ENCODE measurements at regions not wholly inside any gene's neighbourhood (a gene's known extent, or its start where the extent isn't known, plus 50 kb on each side); places are given as distances from the start of the nearest gene placed in this dataset.

DNA sequence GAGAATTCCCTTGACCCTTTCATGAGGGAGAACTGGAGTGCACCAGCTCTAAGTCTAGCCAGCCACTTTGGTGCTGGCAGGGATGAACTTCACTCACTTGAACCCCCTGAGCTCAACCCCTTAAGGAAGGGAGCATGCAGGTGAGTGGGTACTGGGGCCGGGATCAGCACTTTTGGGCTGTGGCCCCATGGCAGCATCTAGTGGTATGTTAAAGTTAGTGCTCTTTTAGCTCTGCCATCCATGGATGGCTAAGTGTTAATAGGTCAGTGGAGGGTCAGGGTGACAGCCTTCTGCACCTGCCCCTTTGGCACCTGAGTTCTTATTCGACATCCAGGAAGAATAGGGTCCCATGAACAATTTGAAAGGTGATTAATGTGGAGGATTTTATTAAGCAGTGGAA lies 689.0 kb upstream of the FSHR start:
- no peak overlapping the region for H3K4me3 ChIP-seq (ENCODE audit: low read length in 3 of 3)
- no peaks in the 10 kb centered on the region for H3K4me1 ChIP-seq (ENCODE audit: control insufficient read depth in 2 of 3, insufficient read depth in 2 of 3, low read depth in 1 of 3, low read length in 3 of 3)
- intact Hi-C loops (cut with DNase I) = no loop called here
- H3K27me3 ChIP-seq (ENCODE audit: control insufficient read depth, insufficient read depth, low read length) = no peaks in the 10 kb centered on the region
- H3K9ac ChIP-seq (ENCODE audit: low read length in 3 of 3) = no peak overlapping the region
- TF ChIP-seq, protein P1, sequence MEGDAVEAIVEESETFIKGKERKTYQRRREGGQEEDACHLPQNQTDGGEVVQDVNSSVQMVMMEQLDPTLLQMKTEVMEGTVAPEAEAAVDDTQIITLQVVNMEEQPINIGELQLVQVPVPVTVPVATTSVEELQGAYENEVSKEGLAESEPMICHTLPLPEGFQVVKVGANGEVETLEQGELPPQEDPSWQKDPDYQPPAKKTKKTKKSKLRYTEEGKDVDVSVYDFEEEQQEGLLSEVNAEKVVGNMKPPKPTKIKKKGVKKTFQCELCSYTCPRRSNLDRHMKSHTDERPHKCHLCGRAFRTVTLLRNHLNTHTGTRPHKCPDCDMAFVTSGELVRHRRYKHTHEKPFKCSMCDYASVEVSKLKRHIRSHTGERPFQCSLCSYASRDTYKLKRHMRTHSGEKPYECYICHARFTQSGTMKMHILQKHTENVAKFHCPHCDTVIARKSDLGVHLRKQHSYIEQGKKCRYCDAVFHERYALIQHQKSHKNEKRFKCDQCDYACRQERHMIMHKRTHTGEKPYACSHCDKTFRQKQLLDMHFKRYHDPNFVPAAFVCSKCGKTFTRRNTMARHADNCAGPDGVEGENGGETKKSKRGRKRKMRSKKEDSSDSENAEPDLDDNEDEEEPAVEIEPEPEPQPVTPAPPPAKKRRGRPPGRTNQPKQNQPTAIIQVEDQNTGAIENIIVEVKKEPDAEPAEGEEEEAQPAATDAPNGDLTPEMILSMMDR (IDR thresholded peaks at IDR 0.05; ENCODE audit: borderline replicate concordance, extremely low read depth, insufficient read depth) = no peak
- H3K9me3 ChIP-seq (ENCODE audit: control insufficient read depth in 2 of 3, insufficient read depth in 1 of 3, low read length in 3 of 3) = no peaks in the 10 kb centered on the region
- no peak overlapping the region for H3K27ac ChIP-seq (ENCODE audit: low read depth in 2 of 2, low read length in 2 of 2)
- H3K36me3 ChIP-seq (ENCODE audit: control insufficient read depth in 2 of 3, insufficient read depth in 3 of 3, low read length in 3 of 3) = no peaks in the 10 kb centered on the region
- FAIRE-seq (no peak), DNase-seq (no peak)

DNA sequence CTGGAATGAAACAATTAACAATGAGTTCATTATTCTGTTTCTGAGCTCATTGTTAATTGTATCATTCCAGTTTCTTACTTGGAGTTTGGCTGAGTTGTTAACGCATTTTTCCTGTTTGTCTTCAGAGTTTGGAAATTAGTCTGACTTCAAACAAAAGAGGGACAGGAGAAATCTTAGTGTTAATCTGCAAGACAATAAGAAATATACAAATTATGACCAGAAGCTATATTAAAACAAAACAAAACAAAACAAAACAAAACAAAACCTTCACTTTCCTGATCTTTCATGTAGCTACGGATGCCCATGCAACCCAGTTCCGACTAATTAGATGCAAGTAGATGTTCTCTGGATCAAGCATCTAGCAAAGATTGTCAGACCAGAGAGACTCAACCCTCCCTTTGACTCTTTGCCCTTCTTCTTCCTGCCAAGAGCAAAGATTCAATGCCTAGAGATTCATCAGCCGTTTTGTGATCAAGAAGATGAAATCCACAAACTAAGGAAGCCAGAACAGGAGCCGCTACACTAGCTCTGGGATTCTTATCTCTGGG lies 686.2 kb upstream of the FSHR start:
- FAIRE-seq (no peak), DNase-seq (no peak)
- H3K36me3 ChIP-seq (ENCODE audit: control insufficient read depth in 2 of 3, insufficient read depth in 3 of 3, low read length in 3 of 3) = no peaks in the 10 kb centered on the region
- TF ChIP-seq, protein P1 (IDR thresholded peaks at IDR 0.05; ENCODE audit: borderline replicate concordance, extremely low read depth, insufficient read depth) = no peak
- no peaks in the 10 kb centered on the region for H3K27me3 ChIP-seq (ENCODE audit: control insufficient read depth, insufficient read depth, low read length)
- H3K9me3 ChIP-seq (ENCODE audit: control insufficient read depth in 2 of 3, insufficient read depth in 1 of 3, low read length in 3 of 3) = no peaks in the 10 kb centered on the region
- no peak overlapping the region for H3K9ac ChIP-seq (ENCODE audit: low read length in 3 of 3)
- H3K4me3 ChIP-seq (ENCODE audit: low read length in 3 of 3) = no peak overlapping the region
- H3K27ac ChIP-seq (ENCODE audit: low read depth in 2 of 2, low read length in 2 of 2) = no peak overlapping the region
- H3K4me1 ChIP-seq (ENCODE audit: control insufficient read depth in 2 of 3, insufficient read depth in 2 of 3, low read depth in 1 of 3, low read length in 3 of 3) = no peaks in the 10 kb centered on the region
- intact Hi-C loops (cut with DNase I) = no loop called here

DNA sequence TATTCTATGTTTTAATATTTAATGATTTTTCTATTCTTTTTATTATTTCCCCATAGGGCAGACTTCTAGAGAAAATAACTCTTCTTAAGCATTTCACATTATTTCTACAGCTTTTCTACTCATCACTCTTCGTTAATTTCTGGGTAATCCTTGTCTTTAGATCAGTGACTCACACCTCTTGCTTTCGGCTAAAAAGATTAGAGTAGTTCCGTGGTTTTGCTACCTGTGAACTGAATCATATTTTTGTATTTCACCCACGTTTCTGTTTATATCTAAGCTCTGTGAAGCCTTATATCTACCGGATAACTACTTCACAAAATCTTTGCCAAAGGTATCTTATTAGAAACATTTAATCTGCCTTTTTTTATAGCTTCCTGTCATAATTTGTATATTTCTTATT lies 685.5 kb upstream of the FSHR start:
- FAIRE-seq = no peak
- no peak overlapping the region for H3K4me3 ChIP-seq (ENCODE audit: low read length in 3 of 3)
- no peaks in the 10 kb centered on the region for H3K4me1 ChIP-seq (ENCODE audit: control insufficient read depth in 2 of 3, insufficient read depth in 2 of 3, low read depth in 1 of 3, low read length in 3 of 3)
- DNase-seq = no peak
- no peak overlapping the region for H3K27ac ChIP-seq (ENCODE audit: low read depth in 2 of 2, low read length in 2 of 2)
- H3K27me3 ChIP-seq (ENCODE audit: control insufficient read depth, insufficient read depth, low read length) = no peaks in the 10 kb centered on the region
- H3K9me3 ChIP-seq (ENCODE audit: control insufficient read depth in 2 of 3, insufficient read depth in 1 of 3, low read length in 3 of 3) = no peaks in the 10 kb centered on the region
- intact Hi-C loops (cut with DNase I) = no loop called here
- TF ChIP-seq, protein P1 (IDR thresholded peaks at IDR 0.05; ENCODE audit: borderline replicate concordance, extremely low read depth, insufficient read depth) = no peak
- H3K9ac ChIP-seq (ENCODE audit: low read length in 3 of 3) = no peak overlapping the region
- H3K36me3 ChIP-seq (ENCODE audit: control insufficient read depth in 2 of 3, insufficient read depth in 3 of 3, low read length in 3 of 3) = no peaks in the 10 kb centered on the region
